OCI-LY1 (cell line): ENCODE measurements at regions not wholly inside any gene's neighbourhood (a gene's known extent, or its start where the extent isn't known, plus 50 kb on each side); places are given as distances from the start of the nearest gene placed in this dataset.

ENCODE experiments used
- CTCF ChIP-seq: fragments of 200-600 bp; sonication (generic), shearing (Covaris generic); IDR thresholded peaks from 2 replicates; pipeline ENCODE4 v1.5.1; 2017; ENCODE audit warnings: mild to moderate bottlenecking, antibody characterized with exemption, low read length, moderate library complexity, mixed read lengths
- EZH2 ChIP-seq: fragments of 200-600 bp; sonication (generic), shearing (Covaris generic); IDR thresholded peaks from 2 replicates; pipeline ENCODE4 v1.8.0; 2017; ENCODE audit warnings: borderline replicate concordance, mixed run types, mild to moderate bottlenecking, antibody characterized with exemption, low read length, moderate library complexity, mixed read lengths

GRCh38 chr17:5888811-5889210 is 181.4 kb upstream of the WSCD1 start:
- TF ChIP-seq CTCF (no peak), EZH2 (no peak)
